OCI-LY1 (cell line): ENCODE measurements at regions not wholly inside any gene's neighbourhood (a gene's known extent, or its start where the extent isn't known, plus 50 kb on each side); places are given as distances from the start of the nearest gene placed in this dataset.

ENCODE experiments used
- H2AFZ ChIP-seq: fragments of 200-600 bp; sonication (generic), shearing (Covaris generic); 2 replicates; pipeline ENCODE4 v1.6.0; 2014; ENCODE audit warnings: antibody characterized with exemption, mild to moderate bottlenecking, low read length
- H3F3A ChIP-seq: fragments of 200-600 bp; sonication (generic), shearing (Covaris generic); 2 replicates; pipeline ENCODE4 v1.6.0; 2014; ENCODE audit warnings: mild to moderate bottlenecking, antibody characterized with exemption, low read length, moderate library complexity; ENCODE audit not compliant: insufficient read depth
- H3K27ac ChIP-seq: fragments of 200-600 bp; sonication (generic); 2 replicates; pipeline ENCODE4 v1.5.1; 2014; ENCODE audit warnings: low read length, mixed run types, mild to moderate bottlenecking, low read depth; ENCODE audit not compliant: poor library complexity, severe bottlenecking
- H3K27me3 ChIP-seq: fragments of 200-600 bp; sonication (generic); 2 replicates; pipeline ENCODE4 v1.6.0; 2014; ENCODE audit warnings: antibody characterized with exemption, mild to moderate bottlenecking, low read length, moderate library complexity; ENCODE audit not compliant: insufficient read depth
- H3K36me3 ChIP-seq: fragments of 200-600 bp; sonication (generic); 2 replicates; pipeline ENCODE4 v1.6.1; 2014; ENCODE audit warnings: mild to moderate bottlenecking, antibody characterized with exemption, low read length, moderate library complexity, mixed read lengths; ENCODE audit not compliant: insufficient read depth
- H3K4me1 ChIP-seq: fragments of 200-600 bp; sonication (generic); 2 replicates; pipeline ENCODE4 v1.5.1; 2014; ENCODE audit warnings: mild to moderate bottlenecking, low read length, moderate library complexity; ENCODE audit not compliant: insufficient read depth, severe bottlenecking
- H3K4me2 ChIP-seq: fragments of 200-600 bp; sonication (generic), shearing (Covaris generic); 2 replicates; pipeline ENCODE4 v1.6.1; 2014; ENCODE audit warnings: low read length
- H3K4me3 ChIP-seq: fragments of 200-600 bp; sonication (generic); 2 replicates; pipeline ENCODE4 v1.5.1; 2014; ENCODE audit warnings: low read length, low read depth, mild to moderate bottlenecking, mixed read lengths; ENCODE audit not compliant: poor library complexity, severe bottlenecking
- H3K79me2 ChIP-seq: fragments of 200-600 bp; shearing (Covaris generic); 2 replicates; pipeline ENCODE4 v1.6.1; 2016; ENCODE audit warnings: mixed run types, low read length, mixed read lengths; ENCODE audit not compliant: insufficient read depth
- H3K9ac ChIP-seq: fragments of 200-600 bp; sonication (generic), shearing (Covaris generic); 2 replicates; pipeline ENCODE4 v1.6.1; 2014; ENCODE audit warnings: mild to moderate bottlenecking, low read length, mixed read lengths
- H3K9me2 ChIP-seq: fragments of 200-600 bp; sonication (generic), shearing (Covaris generic); 2 replicates; pipeline ENCODE4 v1.6.1; 2014; ENCODE audit warnings: low read depth, mild to moderate bottlenecking, low read length, mixed read lengths
- H3K9me3 ChIP-seq: fragments of 200-600 bp; shearing (Covaris generic); 2 replicates; pipeline ENCODE4 v1.6.1; 2014; ENCODE audit warnings: low read length, mixed read lengths
- H4K20me1 ChIP-seq: fragments of 200-600 bp; sonication (generic), shearing (Covaris generic); 2 replicates; pipeline ENCODE4 v1.6.0; 2016; ENCODE audit warnings: mild to moderate bottlenecking, low read length; ENCODE audit not compliant: insufficient read depth
- EZH2 ChIP-seq: fragments of 200-600 bp; sonication (generic), shearing (Covaris generic); IDR thresholded peaks from 2 replicates; pipeline ENCODE4 v1.8.0; 2017; ENCODE audit warnings: borderline replicate concordance, mixed run types, mild to moderate bottlenecking, antibody characterized with exemption, low read length, moderate library complexity, mixed read lengths
- TF ChIP-seq, protein P1 (sequence below): fragments of 200-600 bp; sonication (generic), shearing (Covaris generic); IDR thresholded peaks from 2 replicates; pipeline ENCODE4 v1.5.1; 2017; ENCODE audit warnings: mild to moderate bottlenecking, antibody characterized with exemption, low read length, moderate library complexity, mixed read lengths

GRCh38 chr17:77875881-77876509, 82.5 kb upstream of the TNRC6C start:
- Histone ChIP-seq H3K4me1 (no peaks in the 10 kb centered on the region), H3K27ac (no peak overlapping the region), H3K9me3 (peaks cover 6% of the 10 kb centered on the region; the same call in 1 of the 2 replicates), H3K9me2 (no peaks in the 10 kb centered on the region), H3K4me3 (no peak overlapping the region), H3F3A (no peaks in the 10 kb centered on the region), H3K36me3 (no peaks in the 10 kb centered on the region), H2AFZ (no peak overlapping the region), H3K4me2 (no peak overlapping the region), H3K27me3 (peaks cover 6% of the 10 kb centered on the region; the same call in 1 of the 2 replicates), H3K9ac (no peak overlapping the region), H4K20me1 (no peaks in the 10 kb centered on the region), H3K79me2 (no peaks in the 10 kb centered on the region)
- TF ChIP-seq EZH2, result no peak
- TF ChIP-seq, protein P1, sequence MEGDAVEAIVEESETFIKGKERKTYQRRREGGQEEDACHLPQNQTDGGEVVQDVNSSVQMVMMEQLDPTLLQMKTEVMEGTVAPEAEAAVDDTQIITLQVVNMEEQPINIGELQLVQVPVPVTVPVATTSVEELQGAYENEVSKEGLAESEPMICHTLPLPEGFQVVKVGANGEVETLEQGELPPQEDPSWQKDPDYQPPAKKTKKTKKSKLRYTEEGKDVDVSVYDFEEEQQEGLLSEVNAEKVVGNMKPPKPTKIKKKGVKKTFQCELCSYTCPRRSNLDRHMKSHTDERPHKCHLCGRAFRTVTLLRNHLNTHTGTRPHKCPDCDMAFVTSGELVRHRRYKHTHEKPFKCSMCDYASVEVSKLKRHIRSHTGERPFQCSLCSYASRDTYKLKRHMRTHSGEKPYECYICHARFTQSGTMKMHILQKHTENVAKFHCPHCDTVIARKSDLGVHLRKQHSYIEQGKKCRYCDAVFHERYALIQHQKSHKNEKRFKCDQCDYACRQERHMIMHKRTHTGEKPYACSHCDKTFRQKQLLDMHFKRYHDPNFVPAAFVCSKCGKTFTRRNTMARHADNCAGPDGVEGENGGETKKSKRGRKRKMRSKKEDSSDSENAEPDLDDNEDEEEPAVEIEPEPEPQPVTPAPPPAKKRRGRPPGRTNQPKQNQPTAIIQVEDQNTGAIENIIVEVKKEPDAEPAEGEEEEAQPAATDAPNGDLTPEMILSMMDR, result no peak

DNA sequence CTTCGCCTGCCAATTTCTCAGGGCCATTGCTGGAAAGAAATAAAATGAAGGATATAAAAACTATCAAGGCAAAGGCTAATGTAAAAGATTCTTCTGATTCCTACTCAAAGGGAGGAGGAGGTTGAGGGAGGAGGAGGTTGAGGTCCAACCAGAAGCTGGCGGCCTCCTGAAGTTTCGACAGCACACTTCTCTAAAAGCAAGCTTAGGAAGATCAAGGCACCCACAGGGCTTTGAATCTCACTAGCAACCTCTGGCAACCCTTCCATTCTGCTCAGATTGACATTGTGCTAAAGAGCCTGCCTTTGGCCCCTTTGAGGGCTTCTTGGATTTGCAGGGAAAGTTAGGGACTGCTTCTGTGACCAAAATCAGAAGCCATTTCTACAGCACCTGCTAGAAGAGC, 81.5 kb upstream of the TNRC6C start:
- Histone ChIP-seq H3K9me3 (peaks cover 6% of the 10 kb centered on the region; the same call in 1 of the 2 replicates), H3K9me2 (no peaks in the 10 kb centered on the region), H3K27ac (no peak overlapping the region), H3K9ac (no peak overlapping the region), H3K4me3 (no peak overlapping the region), H3K79me2 (no peaks in the 10 kb centered on the region), H3K27me3 (peaks cover 6% of the 10 kb centered on the region; the same call in 1 of the 2 replicates), H3K4me2 (no peak overlapping the region), H2AFZ (no peak overlapping the region), H3F3A (no peaks in the 10 kb centered on the region), H3K4me1 (no peaks in the 10 kb centered on the region), H3K36me3 (no peaks in the 10 kb centered on the region), H4K20me1 (no peaks in the 10 kb centered on the region)
- no peak for TF ChIP-seq EZH2
- TF ChIP-seq, protein P1, result no peak

GRCh38 chr17:77877646-77878355, 80.7 kb upstream of the TNRC6C start:
- Histone ChIP-seq H3K4me1 (no peaks in the 10 kb centered on the region), H3K9me2 (no peaks in the 10 kb centered on the region), H3K27me3 (peaks cover 6% of the 10 kb centered on the region; the same call in 1 of the 2 replicates), H3K27ac (no peak overlapping the region), H3K79me2 (no peaks in the 10 kb centered on the region), H3K4me3 (no peak overlapping the region), H3K4me2 (no peak overlapping the region), H3K9me3 (peaks cover 6% of the 10 kb centered on the region; the same call in 1 of the 2 replicates), H3K36me3 (no peaks in the 10 kb centered on the region), H4K20me1 (no peaks in the 10 kb centered on the region), H3K9ac (no peak overlapping the region), H3F3A (no peaks in the 10 kb centered on the region), H2AFZ (no peak overlapping the region)
- TF ChIP-seq EZH2, result no peak
- TF ChIP-seq, protein P1, result no peak
